ENCODE measurements at regions not wholly inside any gene's neighbourhood (a gene's known extent, or its start where the extent isn't known, plus 50 kb on each side); places are given as distances from the start of the nearest gene placed in this dataset.
A peak's percentile ranks its signal among the peaks of the same experiment; 100 is the strongest.

DNA sequence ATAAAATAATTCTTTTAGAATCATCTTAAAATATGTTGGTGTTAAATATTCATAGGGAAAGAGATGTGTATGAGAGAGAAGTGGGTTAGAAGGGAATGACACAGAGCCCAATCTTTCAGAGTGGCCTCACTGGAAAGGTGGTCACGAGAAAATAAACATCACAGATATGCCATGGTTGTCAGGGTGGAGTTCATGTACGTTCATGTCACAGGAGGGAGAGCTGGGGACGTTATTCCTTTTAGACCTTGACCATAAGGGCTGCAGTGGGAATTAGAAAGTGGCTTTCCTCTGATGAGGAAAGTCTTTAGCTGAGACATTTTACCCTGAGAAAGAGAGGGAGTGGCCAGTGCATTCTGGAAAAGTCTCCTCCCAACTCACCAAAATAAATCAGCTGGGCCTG is 90.6 kb upstream of the TNR start:
- no peak overlapping the region for H3K4me3 ChIP-seq (ENCODE audit: low read length)
- TF ChIP-seq, protein P1, sequence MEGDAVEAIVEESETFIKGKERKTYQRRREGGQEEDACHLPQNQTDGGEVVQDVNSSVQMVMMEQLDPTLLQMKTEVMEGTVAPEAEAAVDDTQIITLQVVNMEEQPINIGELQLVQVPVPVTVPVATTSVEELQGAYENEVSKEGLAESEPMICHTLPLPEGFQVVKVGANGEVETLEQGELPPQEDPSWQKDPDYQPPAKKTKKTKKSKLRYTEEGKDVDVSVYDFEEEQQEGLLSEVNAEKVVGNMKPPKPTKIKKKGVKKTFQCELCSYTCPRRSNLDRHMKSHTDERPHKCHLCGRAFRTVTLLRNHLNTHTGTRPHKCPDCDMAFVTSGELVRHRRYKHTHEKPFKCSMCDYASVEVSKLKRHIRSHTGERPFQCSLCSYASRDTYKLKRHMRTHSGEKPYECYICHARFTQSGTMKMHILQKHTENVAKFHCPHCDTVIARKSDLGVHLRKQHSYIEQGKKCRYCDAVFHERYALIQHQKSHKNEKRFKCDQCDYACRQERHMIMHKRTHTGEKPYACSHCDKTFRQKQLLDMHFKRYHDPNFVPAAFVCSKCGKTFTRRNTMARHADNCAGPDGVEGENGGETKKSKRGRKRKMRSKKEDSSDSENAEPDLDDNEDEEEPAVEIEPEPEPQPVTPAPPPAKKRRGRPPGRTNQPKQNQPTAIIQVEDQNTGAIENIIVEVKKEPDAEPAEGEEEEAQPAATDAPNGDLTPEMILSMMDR (IDR thresholded peaks at IDR 0.05; ENCODE audit: insufficient read depth, low read depth, low read length, missing control alignments), result no peak
- no peak for DNase-seq (ENCODE audit: low read depth)

DNA sequence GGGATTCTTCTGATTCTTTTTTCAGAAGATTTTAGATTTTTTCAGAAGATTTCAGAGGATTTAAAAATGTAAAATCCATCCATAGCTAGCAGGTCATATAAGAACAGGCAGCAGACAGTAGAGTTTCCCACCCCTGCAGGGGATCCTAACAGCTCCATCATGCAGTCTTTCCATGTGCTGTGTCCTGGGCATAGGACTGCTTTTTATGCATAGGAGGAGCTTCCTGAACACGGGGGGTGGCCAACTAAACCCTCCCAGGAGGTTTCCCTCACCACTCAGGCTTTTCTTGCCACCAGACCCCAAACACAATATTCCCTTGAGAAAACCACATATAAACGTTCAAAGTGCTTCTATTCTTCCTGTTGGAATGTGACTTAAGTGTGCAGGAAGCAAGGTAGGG is 90.1 kb upstream of the TNR start:
- DNase-seq (ENCODE audit: low read depth), result no peak
- TF ChIP-seq, protein P1 (IDR thresholded peaks at IDR 0.05; ENCODE audit: insufficient read depth, low read depth, low read length, missing control alignments), result no peak
- no peak overlapping the region for H3K4me3 ChIP-seq (ENCODE audit: low read length)

DNA sequence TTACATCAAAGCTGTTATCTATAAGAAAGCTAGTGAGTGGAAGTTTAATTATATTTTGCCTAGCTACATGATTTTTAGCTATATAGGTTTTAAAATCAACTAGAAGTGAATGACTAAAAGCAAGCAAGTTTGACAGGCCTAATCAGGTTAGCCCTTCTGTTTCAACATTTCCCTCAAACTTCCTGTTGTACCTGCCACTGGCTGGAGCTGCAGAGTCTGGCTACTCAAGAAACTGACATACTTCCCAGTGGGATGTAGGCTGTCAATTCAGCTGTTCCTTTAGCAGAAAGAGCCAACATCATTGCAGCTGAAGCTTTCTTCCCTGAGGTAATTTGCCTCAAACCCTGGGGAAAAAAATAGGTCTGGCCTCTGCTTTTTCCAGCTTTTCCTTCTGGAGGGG is 87.1 kb upstream of the TNR start:
- no peak overlapping the region for H3K4me3 ChIP-seq (ENCODE audit: low read length)
- TF ChIP-seq, protein P1 (IDR thresholded peaks at IDR 0.05; ENCODE audit: insufficient read depth, low read depth, low read length, missing control alignments), result no peak
- peak; percentile 54 for DNase-seq (ENCODE audit: low read depth)

DNA sequence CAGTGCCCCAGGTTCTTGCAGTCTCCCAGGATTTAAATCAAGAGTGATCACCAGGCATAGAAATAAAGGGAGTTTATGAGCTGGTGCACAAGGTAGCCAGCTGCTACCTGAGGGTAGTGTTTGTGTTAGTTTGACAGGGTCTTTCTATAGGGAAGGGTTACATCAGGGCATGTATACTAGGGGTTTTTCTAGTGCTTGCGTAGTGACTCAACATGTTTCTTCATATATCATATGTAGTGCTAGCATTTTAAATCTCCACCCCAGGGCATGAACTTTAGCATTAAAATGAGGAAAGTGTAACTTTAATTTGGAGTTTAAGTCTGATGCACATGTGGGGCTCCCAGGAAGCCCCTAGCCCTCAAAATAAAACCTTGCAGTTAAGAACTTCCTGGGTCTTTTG is 86.5 kb upstream of the TNR start:
- DNase-seq (ENCODE audit: low read depth), result no peak
- no peak overlapping the region for H3K4me3 ChIP-seq (ENCODE audit: low read length)
- TF ChIP-seq, protein P1 (IDR thresholded peaks at IDR 0.05; ENCODE audit: insufficient read depth, low read depth, low read length, missing control alignments), result no peak

DNA sequence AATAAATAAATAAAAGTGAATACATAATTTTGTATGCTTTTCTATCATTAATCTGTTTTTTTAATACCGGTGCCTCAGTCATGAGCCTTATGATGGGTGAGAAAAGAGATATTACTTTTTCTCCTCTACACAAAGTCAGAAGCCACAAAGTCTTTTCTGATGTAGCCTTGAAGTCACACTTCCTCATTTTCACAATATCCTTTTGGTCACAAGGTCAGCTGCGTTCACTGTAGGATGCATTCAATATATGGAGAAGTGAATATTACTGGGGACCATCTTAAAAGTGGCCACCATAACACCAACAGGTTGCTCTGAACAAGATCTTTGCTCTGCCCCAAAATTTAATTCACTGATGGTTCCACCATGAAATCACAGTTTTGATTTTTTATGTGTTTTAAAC is 83.3 kb upstream of the TNR start:
- TF ChIP-seq, protein P1 (IDR thresholded peaks at IDR 0.05; ENCODE audit: insufficient read depth, low read depth, low read length, missing control alignments), result no peak
- DNase-seq (ENCODE audit: low read depth), result no peak
- no peak overlapping the region for H3K4me3 ChIP-seq (ENCODE audit: low read length)

DNA sequence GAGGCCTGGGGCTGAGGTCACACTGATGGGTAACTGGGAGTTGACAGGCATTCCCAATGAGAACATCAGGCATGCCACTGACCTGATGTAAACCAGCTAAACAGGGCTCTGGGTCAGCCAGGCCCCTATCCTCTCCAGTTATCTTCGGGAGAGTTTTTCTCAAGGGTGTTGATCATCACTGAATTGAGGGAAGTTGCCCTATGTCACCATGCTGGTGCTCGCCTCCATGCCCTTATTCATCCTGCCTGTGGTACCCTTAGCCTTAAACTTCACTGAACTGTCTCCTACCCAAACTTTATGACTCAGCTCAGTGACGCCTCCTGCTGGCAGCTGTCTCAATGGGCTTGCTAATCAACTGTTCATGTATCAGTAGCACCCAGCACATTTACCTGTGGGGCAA is 80.7 kb upstream of the TNR start:
- no peak overlapping the region for H3K4me3 ChIP-seq (ENCODE audit: low read length)
- no peak for DNase-seq (ENCODE audit: low read depth)
- TF ChIP-seq, protein P1 (IDR thresholded peaks at IDR 0.05; ENCODE audit: insufficient read depth, low read depth, low read length, missing control alignments), result no peak

DNA sequence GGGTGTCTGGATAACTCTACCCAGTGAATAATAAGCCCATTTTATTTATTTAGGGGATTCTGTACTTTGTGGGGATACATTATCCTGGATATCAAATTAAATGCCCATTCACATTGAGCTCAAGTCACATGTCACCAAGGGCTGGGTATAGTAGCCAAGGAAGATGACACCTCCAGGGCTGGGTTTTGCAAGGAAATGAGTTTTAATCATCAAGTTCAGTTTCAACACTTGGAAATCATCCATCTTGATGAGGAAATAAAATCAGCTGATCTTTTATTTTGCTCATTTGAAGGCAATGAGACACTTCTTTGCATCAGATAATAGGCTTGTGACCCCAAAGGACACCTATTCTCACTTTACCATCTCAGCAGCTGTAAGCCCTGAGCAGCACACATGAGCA is 80.0 kb upstream of the TNR start:
- DNase-seq (ENCODE audit: low read depth), result peak; percentile 49
- TF ChIP-seq, protein P1 (IDR thresholded peaks at IDR 0.05; ENCODE audit: insufficient read depth, low read depth, low read length, missing control alignments), result no peak
- no peak overlapping the region for H3K4me3 ChIP-seq (ENCODE audit: low read length)
